ENCODE measurements at regions not wholly inside any gene's neighbourhood (a gene's known extent, or its start where the extent isn't known, plus 50 kb on each side); places are given as distances from the start of the nearest gene placed in this dataset.
"Not testable (repeated sequence)": the region's sequence is repeated elsewhere in the genome, so short reads cannot be mapped to it uniquely, and the experiment has no call there.

DNA sequence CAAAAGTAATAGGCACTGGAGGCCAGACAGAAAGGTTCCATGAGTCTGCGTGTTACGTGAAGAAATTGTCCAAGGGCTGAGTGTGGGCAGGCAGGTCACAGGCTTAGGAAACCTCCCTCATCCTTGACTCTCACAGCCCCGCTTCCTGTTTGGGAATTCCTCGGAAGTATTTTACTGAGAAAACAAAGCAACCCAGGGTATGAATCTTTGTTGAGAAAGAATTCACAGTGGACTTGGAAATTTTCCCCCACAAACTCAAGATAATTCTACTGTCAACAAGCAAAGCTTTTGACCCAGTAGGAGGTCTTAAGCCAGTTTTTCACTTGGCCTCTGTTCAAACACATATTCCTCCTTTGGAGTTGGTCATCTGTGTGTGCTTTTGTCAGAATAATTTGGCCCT is 377.1 kb upstream of the TPM1 start:
- DNase-seq (ENCODE audit: low read depth), result no peak
- Histone ChIP-seq H3K36me3 (ENCODE audit: control insufficient read depth, insufficient read depth, low read length) (no peaks in the 10 kb centered on the region), H3K27me3 (ENCODE audit: control insufficient read depth, insufficient read depth, low read length) (no peaks in the 10 kb centered on the region), H3K4me3 (ENCODE audit: low read depth, low read length) (no peak overlapping the region)
- ChIA-PET POLR2A (no interaction called here), CTCF (no interaction called here)
- TF ChIP-seq, protein P1, sequence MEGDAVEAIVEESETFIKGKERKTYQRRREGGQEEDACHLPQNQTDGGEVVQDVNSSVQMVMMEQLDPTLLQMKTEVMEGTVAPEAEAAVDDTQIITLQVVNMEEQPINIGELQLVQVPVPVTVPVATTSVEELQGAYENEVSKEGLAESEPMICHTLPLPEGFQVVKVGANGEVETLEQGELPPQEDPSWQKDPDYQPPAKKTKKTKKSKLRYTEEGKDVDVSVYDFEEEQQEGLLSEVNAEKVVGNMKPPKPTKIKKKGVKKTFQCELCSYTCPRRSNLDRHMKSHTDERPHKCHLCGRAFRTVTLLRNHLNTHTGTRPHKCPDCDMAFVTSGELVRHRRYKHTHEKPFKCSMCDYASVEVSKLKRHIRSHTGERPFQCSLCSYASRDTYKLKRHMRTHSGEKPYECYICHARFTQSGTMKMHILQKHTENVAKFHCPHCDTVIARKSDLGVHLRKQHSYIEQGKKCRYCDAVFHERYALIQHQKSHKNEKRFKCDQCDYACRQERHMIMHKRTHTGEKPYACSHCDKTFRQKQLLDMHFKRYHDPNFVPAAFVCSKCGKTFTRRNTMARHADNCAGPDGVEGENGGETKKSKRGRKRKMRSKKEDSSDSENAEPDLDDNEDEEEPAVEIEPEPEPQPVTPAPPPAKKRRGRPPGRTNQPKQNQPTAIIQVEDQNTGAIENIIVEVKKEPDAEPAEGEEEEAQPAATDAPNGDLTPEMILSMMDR (IDR thresholded peaks at IDR 0.05; ENCODE audit: insufficient read depth, low read depth, low read length), result no peak

DNA sequence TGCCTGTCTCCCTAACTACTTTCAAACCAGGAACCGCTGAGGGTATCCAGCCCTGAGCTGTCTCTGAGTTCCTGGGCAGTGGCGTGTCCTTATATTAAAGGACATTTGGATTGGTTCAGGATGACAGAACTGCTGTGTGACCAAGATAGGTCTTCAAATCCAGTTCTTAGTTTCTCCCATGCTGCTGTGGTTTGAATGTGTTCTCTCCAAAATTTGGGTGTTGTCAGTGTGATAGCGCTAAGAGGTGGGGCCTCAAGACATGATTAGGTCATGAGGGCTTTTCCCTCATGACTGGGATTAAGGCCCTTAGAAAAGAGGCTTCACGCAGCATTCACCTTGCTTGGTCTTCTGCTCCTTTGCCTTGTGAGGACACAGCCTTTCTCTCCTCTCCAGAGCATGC is 376.5 kb upstream of the TPM1 start:
- TF ChIP-seq, protein P1 (IDR thresholded peaks at IDR 0.05; ENCODE audit: insufficient read depth, low read depth, low read length), result no peak
- POLR2A ChIA-PET, result no interaction called here

DNA sequence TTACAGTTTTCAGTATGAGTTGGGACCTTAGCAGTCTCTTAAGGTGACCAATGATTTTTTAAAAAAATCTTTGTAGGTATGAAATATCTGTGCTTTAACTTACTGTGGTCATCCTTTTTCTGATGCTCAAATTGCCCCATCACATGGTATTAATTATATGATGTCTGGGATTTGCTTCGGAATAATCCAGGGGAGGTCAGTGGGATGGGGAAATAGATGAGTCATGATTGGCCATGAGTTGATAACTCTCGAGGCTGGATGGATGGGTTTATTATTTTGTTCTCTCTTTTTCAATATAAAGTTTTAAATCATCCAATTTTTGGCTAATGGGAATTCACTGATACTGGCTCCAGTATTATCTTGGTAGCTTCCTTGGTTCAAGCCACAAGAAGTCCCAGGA is 370.3 kb upstream of the TPM1 start:
- no peak for DNase-seq (ENCODE audit: low read depth)

More for the DNA sequence above, 376.5 kb upstream of the TPM1 start:
- Histone ChIP-seq H3K36me3 (ENCODE audit: control insufficient read depth, insufficient read depth, low read length) (no peaks in the 10 kb centered on the region), H3K27me3 (ENCODE audit: control insufficient read depth, insufficient read depth, low read length) (no peaks in the 10 kb centered on the region), H3K4me3 (ENCODE audit: low read depth, low read length) (no peak overlapping the region)
- no peak for DNase-seq (ENCODE audit: low read depth)
- CTCF ChIA-PET, result no interaction called here

GRCh38 chr15:62676891-62677290 is 365.7 kb upstream of the TPM1 start:
- CTCF ChIA-PET, result interaction anchor here (0.7 kb wide), 1 partner anchor 11 kb away, joined by 4 read pairs; no protein-coding TSS in a partner anchor
- Histone ChIP-seq H3K36me3 (ENCODE audit: control insufficient read depth, insufficient read depth, low read length) (peaks cover 4% of the 10 kb centered on the region), H3K27me3 (ENCODE audit: control insufficient read depth, insufficient read depth, low read length) (no peaks in the 10 kb centered on the region), H3K4me3 (ENCODE audit: low read depth, low read length) (no peak overlapping the region)
- no peak for DNase-seq (ENCODE audit: low read depth)
- POLR2A ChIA-PET, result no interaction called here
- TF ChIP-seq, protein P1 (IDR thresholded peaks at IDR 0.05; ENCODE audit: insufficient read depth, low read depth, low read length), result no peak

More for the DNA sequence above, 370.3 kb upstream of the TPM1 start:
- H3K27me3 ChIP-seq (ENCODE audit: control insufficient read depth, insufficient read depth, low read length), result no peaks in the 10 kb centered on the region
- POLR2A ChIA-PET, result no interaction called here
- CTCF ChIA-PET, result interaction anchor here (0.8 to 1.1 kb wide), 3 partner anchors 9 to 157 kb away, joined by 4 to 7 read pairs (median 4); no protein-coding TSS in a partner anchor
- peaks cover 4% of the 10 kb centered on the region for H3K36me3 ChIP-seq (ENCODE audit: control insufficient read depth, insufficient read depth, low read length)
- H3K4me3 ChIP-seq (ENCODE audit: low read depth, low read length), result no peak overlapping the region
- TF ChIP-seq, protein P1 (IDR thresholded peaks at IDR 0.05; ENCODE audit: insufficient read depth, low read depth, low read length), result no peak

DNA sequence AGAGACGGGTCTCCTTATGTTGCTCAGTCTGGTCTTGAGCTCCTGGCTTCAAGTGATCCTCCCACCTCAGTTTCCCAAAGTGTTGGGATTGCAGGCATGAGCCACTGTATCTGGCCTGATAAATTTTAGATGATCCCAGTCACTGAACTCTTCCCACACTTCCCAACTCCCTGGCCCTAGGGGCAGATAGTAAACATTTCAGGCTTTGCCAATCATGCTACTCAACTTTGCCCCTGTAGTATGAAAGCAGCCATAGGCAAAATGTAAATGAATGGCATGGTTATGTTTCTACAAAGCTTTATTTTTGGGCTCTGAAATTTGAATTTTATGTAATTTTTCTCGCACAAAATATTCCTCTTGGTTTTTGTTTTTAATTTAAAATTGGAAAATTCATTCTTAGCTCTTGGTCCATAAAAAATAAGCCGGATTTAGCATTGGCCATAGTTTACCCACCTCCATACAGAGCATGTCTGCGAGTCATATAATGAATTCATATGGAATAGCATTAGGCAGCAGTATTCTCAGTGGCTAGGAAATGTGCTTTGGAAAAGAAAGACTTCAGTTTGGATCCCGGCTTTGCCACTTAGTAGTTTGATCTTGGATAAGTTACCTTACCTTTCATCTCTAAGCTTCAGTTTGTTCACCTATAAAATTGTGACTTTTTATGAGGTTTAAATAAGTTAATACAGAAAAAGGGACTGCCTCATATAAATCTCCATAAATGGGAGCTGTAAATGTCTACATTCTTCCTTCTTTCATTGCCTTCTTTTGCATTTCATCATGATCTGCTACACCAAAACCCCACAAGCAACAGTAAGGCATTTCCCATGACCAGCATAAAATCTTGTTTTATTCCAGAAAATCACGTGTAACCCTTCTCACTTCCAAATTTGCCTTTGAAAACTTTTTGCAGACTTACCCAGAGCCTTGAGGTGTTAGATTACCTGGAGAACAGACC is 360.3 kb upstream of the TPM1 start:
- TF ChIP-seq, protein P1 (IDR thresholded peaks at IDR 0.05; ENCODE audit: insufficient read depth, low read depth, low read length), result no peak
- no peaks in the 10 kb centered on the region for H3K27me3 ChIP-seq (ENCODE audit: control insufficient read depth, insufficient read depth, low read length)
- H3K36me3 ChIP-seq (ENCODE audit: control insufficient read depth, insufficient read depth, low read length), result no peaks in the 10 kb centered on the region
- no peak overlapping the region for H3K4me3 ChIP-seq (ENCODE audit: low read depth, low read length)
- no peak for DNase-seq (ENCODE audit: low read depth)
- ChIA-PET CTCF (interaction anchor here (0.6 to 2.4 kb wide), 4 partner anchors 10 to 456 kb away, joined by 3 to 7 read pairs (median 5); no protein-coding TSS in a partner anchor), POLR2A (no interaction called here)

GRCh38 chr15:62683192-62683591 is 359.4 kb upstream of the TPM1 start:
- H3K27me3 ChIP-seq (ENCODE audit: control insufficient read depth, insufficient read depth, low read length); POLR2A ChIA-PET; H3K36me3 ChIP-seq (ENCODE audit: control insufficient read depth, insufficient read depth, low read length); H3K4me3 ChIP-seq (ENCODE audit: low read depth, low read length); DNase-seq (ENCODE audit: low read depth): not testable (repeated sequence)
- CTCF ChIA-PET, result interaction anchor here (1.0 kb wide), 1 partner anchor 9 kb away, joined by 3 read pairs; no protein-coding TSS in a partner anchor
